CD8-positive, alpha-beta memory T cell (primary cell): ENCODE measurements at regions not wholly inside any gene's neighbourhood (a gene's known extent, or its start where the extent isn't known, plus 50 kb on each side); places are given as distances from the start of the nearest gene placed in this dataset.
"Not testable (repeated sequence)": the region's sequence is repeated elsewhere in the genome, so short reads cannot be mapped to it uniquely, and the experiment has no call there.

Experiments used
- CTCF ChIA-PET: fragments of 350-600 bp; sonication (Branson Sonifier 250); formaldehyde crosslinking; loops from one replicate; lab custom pipeline; 2021; ENCODE audit warnings: antibody characterized with exemption; lab: Charles Lee
- POLR2A ChIA-PET: fragments of 350-600 bp; sonication (Branson Sonifier 250); formaldehyde crosslinking; loops from one replicate; lab custom pipeline; 2021; ENCODE audit warnings: antibody characterized with exemption; lab: Charles Lee
- DNase-seq, 5 donors: peaks; one replicate each; pipeline versions ENCODE4 v3.0.0 to v3.0.0-alpha.2; 2020 to 2022; ENCODE audit warnings: mixed read lengths in 1 of 5
- H3K27ac ChIP-seq: one replicate; pipeline ENCODE4 v1.7.0; 2013; ENCODE audit warnings: low read depth, mild to moderate bottlenecking, low read length, moderate library complexity
- H3K27me3 ChIP-seq: 2 replicates; pipeline ENCODE4 v1.7.0; 2013; ENCODE audit warnings: low read length, mild to moderate bottlenecking; ENCODE audit not compliant: insufficient read depth, poor library complexity, severe bottlenecking
- H3K36me3 ChIP-seq: 2 replicates; pipeline ENCODE4 v1.7.0; 2013; ENCODE audit warnings: mild to moderate bottlenecking, low read length, moderate library complexity; ENCODE audit not compliant: insufficient read depth
- H3K4me1 ChIP-seq: 2 replicates; pipeline ENCODE4 v1.7.0; 2013; ENCODE audit warnings: mild to moderate bottlenecking, low read length, moderate library complexity; ENCODE audit not compliant: insufficient read depth
- H3K4me3 ChIP-seq: 2 replicates; pipeline ENCODE4 v1.7.0; 2013; ENCODE audit warnings: mild to moderate bottlenecking, low read length
- H3K9me3 ChIP-seq: 2 replicates; pipeline ENCODE4 v1.7.0; 2013; ENCODE audit warnings: mild to moderate bottlenecking, low read length
- H3K27ac Mint-ChIP-seq, 8 donors: one replicate each; pipeline ENCODE4 v1.8.0; 2020 to 2021; ENCODE audit warnings: mixed read lengths in 8 of 8, mild to moderate bottlenecking in 6 of 8, inconsistent platforms in 3 of 8, moderate library complexity in 3 of 8
- H3K27me3 Mint-ChIP-seq, 2 donors: one replicate each; pipeline ENCODE4 v1.8.0; 2020 to 2021; ENCODE audit warnings: mixed read lengths in 2 of 2, mild to moderate bottlenecking in 1 of 2, moderate library complexity in 1 of 2
- H3K36me3 Mint-ChIP-seq, 3 donors: one replicate each; pipeline ENCODE4 v1.8.0; 2020 to 2021; ENCODE audit warnings: mixed read lengths in 3 of 3, inconsistent platforms in 1 of 3, mild to moderate bottlenecking in 1 of 3
- H3K4me1 Mint-ChIP-seq, 3 donors: one replicate each; pipeline ENCODE4 v1.8.0; 2020 to 2021; ENCODE audit warnings: mixed read lengths in 3 of 3, inconsistent platforms in 1 of 3, mild to moderate bottlenecking in 1 of 3
- H3K4me3 Mint-ChIP-seq, 7 donors: one replicate each; pipeline ENCODE4 v1.8.0; 2020 to 2021; ENCODE audit warnings: mixed read lengths in 7 of 7, mild to moderate bottlenecking in 6 of 7, moderate library complexity in 4 of 7, inconsistent platforms in 2 of 7
- H3K9me3 Mint-ChIP-seq, 5 donors: one replicate each; pipeline ENCODE4 v1.8.0; 2020 to 2022; ENCODE audit warnings: mixed read lengths in 5 of 5, mild to moderate bottlenecking in 3 of 5, moderate library complexity in 2 of 5, inconsistent platforms in 1 of 5

- CTCF ChIA-PET: no interaction called here
- Mint-ChIP-seq H3K4me3 (no peak overlapping the region), H3K4me1 (no peaks in the 10 kb centered on the region)
Measured at GRCh38 chr16:72457243-72457940, 285.4 kb upstream of the PMFBP1 start.

GRCh38 chr16:72455743-72456659, 284.0 kb upstream of the PMFBP1 start:
- Histone ChIP-seq H3K4me3 (no peak overlapping the region), H3K27ac (no peak overlapping the region), H3K36me3 (no peaks in the 10 kb centered on the region), H3K27me3 (no peaks in the 10 kb centered on the region), H3K9me3 (no peaks in the 10 kb centered on the region), H3K4me1 (no peaks in the 10 kb centered on the region)
- peaks cover 0 to 1% of the 10 kb centered on the region in 2 donors for H3K27me3 Mint-ChIP-seq
- DNase-seq: no peak
- CTCF ChIA-PET: no interaction called here
- POLR2A ChIA-PET: no interaction called here
- no peaks in the 10 kb centered on the region for H3K4me1 Mint-ChIP-seq
- H3K36me3 Mint-ChIP-seq: peaks cover 0 to 25% (median 3%) of the 10 kb centered on the region in 3 donors
- peaks cover 28 to 45% (median 38%) of the 10 kb centered on the region in 5 donors for H3K9me3 Mint-ChIP-seq
- no peak overlapping the region for H3K27ac Mint-ChIP-seq
- H3K4me3 Mint-ChIP-seq: no peak overlapping the region

More at GRCh38 chr16:72457243-72457940, 285.4 kb upstream of the PMFBP1 start:
- Mint-ChIP-seq H3K27ac (no peak overlapping the region), H3K36me3 (peaks cover 0 to 22% (median 3%) of the 10 kb centered on the region in 3 donors), H3K9me3 (peaks cover 18 to 34% (median 32%) of the 10 kb centered on the region in 5 donors), H3K27me3 (peaks cover 0 to 1% of the 10 kb centered on the region in 2 donors)
- POLR2A ChIA-PET: no interaction called here
- Histone ChIP-seq H3K4me3 (no peak overlapping the region), H3K27me3 (no peaks in the 10 kb centered on the region), H3K36me3 (no peaks in the 10 kb centered on the region), H3K9me3 (no peaks in the 10 kb centered on the region), H3K27ac (no peak overlapping the region), H3K4me1 (no peaks in the 10 kb centered on the region)
- no peak for DNase-seq

GRCh38 chr16:72453856-72454255, 281.9 kb upstream of the PMFBP1 start:
- CTCF ChIA-PET, POLR2A ChIA-PET, H3K27ac Mint-ChIP-seq, H3K36me3 ChIP-seq, H3K4me3 Mint-ChIP-seq, DNase-seq, H3K27me3 ChIP-seq, H3K27me3 Mint-ChIP-seq, H3K27ac ChIP-seq, H3K4me1 Mint-ChIP-seq, H3K4me3 ChIP-seq, H3K9me3 ChIP-seq, H3K4me1 ChIP-seq: not testable (repeated sequence)
- Mint-ChIP-seq H3K9me3 (peaks cover 31 to 61% (median 43%) of the 10 kb centered on the region in 5 donors), H3K36me3 (peaks cover 0 to 30% (median 3%) of the 10 kb centered on the region in 3 donors)

- H3K27me3 Mint-ChIP-seq: peaks cover 0 to 1% of the 10 kb centered on the region in 2 donors
- no peaks in the 10 kb centered on the region for H3K4me1 ChIP-seq
- peaks cover 0 to 3% (median 0%) of the 10 kb centered on the region in 3 donors for H3K36me3 Mint-ChIP-seq
- H3K4me3 Mint-ChIP-seq: no peak overlapping the region
- peaks cover 8 to 31% (median 14%) of the 10 kb centered on the region in 5 donors for H3K9me3 Mint-ChIP-seq
- no peak overlapping the region for H3K27ac ChIP-seq
- ChIA-PET CTCF (no interaction called here), POLR2A (no interaction called here)
- H3K4me1 Mint-ChIP-seq: no peaks in the 10 kb centered on the region
- no peak overlapping the region for H3K4me3 ChIP-seq
- H3K36me3 ChIP-seq: no peaks in the 10 kb centered on the region
- DNase-seq: no peak
- no peak overlapping the region for H3K27ac Mint-ChIP-seq
- no peaks in the 10 kb centered on the region for H3K27me3 ChIP-seq
- H3K9me3 ChIP-seq: no peaks in the 10 kb centered on the region
Measured at GRCh38 chr16:72444696-72445095, 272.7 kb upstream of the PMFBP1 start.

GRCh38 chr16:72443809-72444208, 271.9 kb upstream of the PMFBP1 start:
- Histone ChIP-seq H3K4me3 (no peak overlapping the region), H3K36me3 (no peaks in the 10 kb centered on the region), H3K9me3 (no peaks in the 10 kb centered on the region), H3K27me3 (no peaks in the 10 kb centered on the region), H3K4me1 (no peaks in the 10 kb centered on the region), H3K27ac (no peak overlapping the region)
- Mint-ChIP-seq H3K36me3 (peaks cover 0 to 3% (median 0%) of the 10 kb centered on the region in 3 donors), H3K4me3 (no peak overlapping the region), H3K4me1 (no peaks in the 10 kb centered on the region), H3K27me3 (peaks cover 0 to 1% of the 10 kb centered on the region in 2 donors), H3K9me3 (peaks cover 8 to 22% (median 12%) of the 10 kb centered on the region in 5 donors), H3K27ac (no peak overlapping the region)
- ChIA-PET POLR2A (no interaction called here), CTCF (no interaction called here)
- no peak for DNase-seq

GRCh38 chr16:72442385-72443158, 270.6 kb upstream of the PMFBP1 start:
- no peak overlapping the region for H3K27ac ChIP-seq
- no peaks in the 10 kb centered on the region for H3K4me1 Mint-ChIP-seq
- no peaks in the 10 kb centered on the region for H3K4me1 ChIP-seq
- H3K4me3 Mint-ChIP-seq: no peak overlapping the region
- ChIA-PET POLR2A (no interaction called here), CTCF (no interaction called here)
- peaks cover 0 to 1% of the 10 kb centered on the region in 2 donors for H3K27me3 Mint-ChIP-seq
- no peaks in the 10 kb centered on the region for H3K9me3 ChIP-seq
- H3K36me3 ChIP-seq: no peaks in the 10 kb centered on the region
- DNase-seq: no peak
- no peak overlapping the region for H3K27ac Mint-ChIP-seq
- peaks cover 2 to 15% (median 8%) of the 10 kb centered on the region in 5 donors for H3K9me3 Mint-ChIP-seq
- no peak overlapping the region for H3K4me3 ChIP-seq
- H3K27me3 ChIP-seq: no peaks in the 10 kb centered on the region
- H3K36me3 Mint-ChIP-seq: peaks cover 0 to 3% (median 0%) of the 10 kb centered on the region in 3 donors

- H3K9me3 ChIP-seq: no peaks in the 10 kb centered on the region
- ChIA-PET POLR2A (no interaction called here), CTCF (no interaction called here)
- no peaks in the 10 kb centered on the region for H3K27me3 ChIP-seq
- H3K36me3 ChIP-seq: no peaks in the 10 kb centered on the region
- H3K4me1 ChIP-seq: no peaks in the 10 kb centered on the region
- Mint-ChIP-seq H3K27ac (no peak overlapping the region), H3K4me3 (no peak overlapping the region), H3K4me1 (no peaks in the 10 kb centered on the region), H3K9me3 (peaks cover 23 to 27% (median 24%) of the 10 kb centered on the region in 5 donors), H3K27me3 (peaks cover 0 to 3% of the 10 kb centered on the region in 2 donors), H3K36me3 (peaks cover 0 to 10% (median 0%) of the 10 kb centered on the region in 3 donors)
- DNase-seq: no peak
- no peak overlapping the region for H3K27ac ChIP-seq
- no peak overlapping the region for H3K4me3 ChIP-seq
Measured at GRCh38 chr16:72437891-72438290, 265.9 kb upstream of the PMFBP1 start.
